A673 (cell line): ENCODE measurements at regions not wholly inside any gene's neighbourhood (a gene's known extent, or its start where the extent isn't known, plus 50 kb on each side); places are given as distances from the start of the nearest gene placed in this dataset.

ENCODE experiments used
- EZH2 ChIP-seq: fragments of 200-600 bp; sonication (generic); IDR thresholded peaks from 2 replicates; pipeline ENCODE4 v1.6.1; 2017; ENCODE audit warnings: borderline replicate concordance, low read depth, mild to moderate bottlenecking, mixed read lengths, antibody characterized with exemption, low read length; ENCODE audit not compliant: poor library complexity, severe bottlenecking
- TF ChIP-seq, protein P1 (sequence below): fragments of 300-800, 200-600 bp; sonication (generic); conservative IDR thresholded peaks from 2 replicates; pipeline ENCODE4 v1.5.1; 2017; ENCODE audit warnings: low read depth, mild to moderate bottlenecking, antibody characterized with exemption, low read length, moderate library complexity, mixed read lengths

DNA sequence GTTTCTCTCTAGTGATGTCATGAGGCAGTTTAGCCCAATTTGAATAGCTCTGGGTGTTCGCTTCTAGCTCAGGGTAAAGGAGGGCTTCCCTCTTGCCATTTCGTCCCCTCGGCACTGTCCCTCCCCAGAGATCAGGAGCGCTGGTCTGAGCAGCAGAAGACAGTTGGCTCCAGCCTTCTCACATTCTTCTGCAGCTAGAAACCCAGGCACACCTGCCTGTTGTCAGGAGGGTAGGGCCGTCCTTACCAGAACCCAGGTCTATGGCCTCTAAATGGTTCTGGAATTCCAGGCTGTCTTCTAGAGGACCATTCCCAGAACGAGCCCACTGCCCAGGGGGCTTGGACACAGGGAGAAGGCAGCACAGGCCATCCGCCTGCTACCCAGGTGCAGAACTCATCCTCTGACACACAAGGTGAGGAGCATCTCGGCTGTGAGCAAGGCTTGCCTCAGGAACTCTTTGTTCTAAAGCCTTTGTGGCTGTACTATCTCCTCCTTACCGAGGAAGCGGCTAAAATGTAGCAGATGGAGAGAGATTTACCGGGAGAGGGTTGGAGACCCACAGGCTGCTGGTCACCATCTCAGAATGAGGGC lies 255.6 kb upstream of the IRX2 start:
- TF ChIP-seq, protein P1, sequence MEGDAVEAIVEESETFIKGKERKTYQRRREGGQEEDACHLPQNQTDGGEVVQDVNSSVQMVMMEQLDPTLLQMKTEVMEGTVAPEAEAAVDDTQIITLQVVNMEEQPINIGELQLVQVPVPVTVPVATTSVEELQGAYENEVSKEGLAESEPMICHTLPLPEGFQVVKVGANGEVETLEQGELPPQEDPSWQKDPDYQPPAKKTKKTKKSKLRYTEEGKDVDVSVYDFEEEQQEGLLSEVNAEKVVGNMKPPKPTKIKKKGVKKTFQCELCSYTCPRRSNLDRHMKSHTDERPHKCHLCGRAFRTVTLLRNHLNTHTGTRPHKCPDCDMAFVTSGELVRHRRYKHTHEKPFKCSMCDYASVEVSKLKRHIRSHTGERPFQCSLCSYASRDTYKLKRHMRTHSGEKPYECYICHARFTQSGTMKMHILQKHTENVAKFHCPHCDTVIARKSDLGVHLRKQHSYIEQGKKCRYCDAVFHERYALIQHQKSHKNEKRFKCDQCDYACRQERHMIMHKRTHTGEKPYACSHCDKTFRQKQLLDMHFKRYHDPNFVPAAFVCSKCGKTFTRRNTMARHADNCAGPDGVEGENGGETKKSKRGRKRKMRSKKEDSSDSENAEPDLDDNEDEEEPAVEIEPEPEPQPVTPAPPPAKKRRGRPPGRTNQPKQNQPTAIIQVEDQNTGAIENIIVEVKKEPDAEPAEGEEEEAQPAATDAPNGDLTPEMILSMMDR = no peak
- no peak for TF ChIP-seq EZH2
